ENCODE measurements at regions not wholly inside any gene's neighbourhood (a gene's known extent, or its start where the extent isn't known, plus 50 kb on each side); places are given as distances from the start of the nearest gene placed in this dataset.

DNA sequence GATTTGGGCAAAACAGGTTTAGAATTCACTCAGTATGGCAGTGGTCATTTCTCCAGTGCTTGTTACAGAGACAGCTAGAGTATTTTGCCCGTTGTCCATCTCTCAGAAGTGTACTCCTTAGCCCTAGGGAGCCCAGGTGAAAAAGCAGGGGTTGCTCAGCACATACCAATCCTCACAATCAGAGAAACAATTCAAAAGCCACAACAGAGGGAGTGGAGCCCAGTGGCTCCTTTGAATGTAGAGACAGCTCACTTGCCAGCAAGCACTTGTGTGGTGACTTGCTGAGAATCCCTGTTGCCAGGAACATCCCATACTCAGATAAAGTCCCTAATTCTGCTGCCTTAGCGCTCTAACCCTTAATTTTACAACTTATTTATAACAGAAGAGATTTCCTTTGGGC is 1488.3 kb downstream of the RPA4 start:
- DNase-seq (ENCODE audit: low spot score), result no peak

DNA sequence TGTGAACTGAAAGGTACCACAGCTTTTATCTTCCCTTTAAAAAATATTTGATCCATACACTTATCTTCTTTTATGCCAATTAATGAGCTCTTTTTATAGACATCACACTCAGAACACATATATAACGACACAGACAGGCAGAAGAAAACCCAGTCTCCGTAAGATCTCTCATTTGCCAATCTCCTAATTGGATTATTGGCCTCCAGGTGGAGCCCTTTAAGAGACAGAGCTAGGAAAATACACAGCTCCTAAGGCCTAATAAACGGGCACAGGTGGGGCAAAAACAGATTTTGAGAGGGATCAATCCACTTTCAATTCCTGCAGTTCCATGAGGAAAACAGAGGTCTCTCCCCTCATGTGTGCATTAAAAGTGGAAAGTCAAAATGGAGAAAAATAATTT is 1495.4 kb downstream of the RPA4 start:
- DNase-seq (ENCODE audit: low spot score), result no peak

GRCh38 chrX:98380106-98380505 is 1496.4 kb downstream of the RPA4 start:
- DNase-seq (ENCODE audit: low spot score), result no peak

DNA sequence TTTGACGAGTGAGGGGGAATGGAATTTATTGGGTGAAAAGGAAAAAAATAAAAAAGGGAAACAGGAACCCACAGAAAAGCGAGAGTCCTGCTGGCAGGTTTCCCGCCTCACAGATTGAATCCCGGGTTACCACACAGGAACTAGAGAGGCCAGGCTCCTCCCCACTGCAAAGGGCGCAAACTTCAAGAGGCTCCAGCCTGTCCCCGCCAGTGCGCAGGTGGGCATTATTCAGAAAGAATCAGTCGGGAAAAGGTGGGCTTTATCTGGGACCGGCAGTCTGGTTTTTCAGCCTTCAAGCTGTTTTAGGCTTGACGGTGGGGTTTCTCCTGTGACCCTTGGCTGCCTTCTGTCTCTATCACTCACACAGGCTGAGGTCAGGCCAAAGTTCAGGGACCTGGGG is 1496.8 kb downstream of the RPA4 start:
- no peak for DNase-seq (ENCODE audit: low spot score)

DNA sequence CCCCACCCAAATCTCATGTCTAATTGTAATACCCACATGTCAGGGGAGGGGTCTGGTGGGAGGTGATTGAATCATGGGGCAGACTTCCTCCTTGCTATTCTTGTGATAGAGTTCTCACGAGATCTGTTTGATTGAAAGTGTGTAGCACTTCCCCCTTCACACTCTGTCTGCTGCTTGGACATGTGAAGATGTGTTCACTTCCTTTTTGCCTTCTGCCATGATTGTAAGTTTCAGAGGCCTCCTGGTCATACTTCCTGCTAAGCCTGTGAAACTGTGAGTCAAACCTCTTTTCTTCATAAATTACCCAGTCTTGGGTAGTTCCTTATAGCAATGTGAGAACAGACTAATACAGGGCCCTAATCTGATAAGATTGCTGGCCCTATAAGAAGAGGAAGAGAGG is 1514.8 kb downstream of the RPA4 start:
- no peak for DNase-seq (ENCODE audit: low spot score)

GRCh38 chrX:98405376-98405775 is 1521.7 kb downstream of the RPA4 start:
- DNase-seq (ENCODE audit: low spot score), result no peak

DNA sequence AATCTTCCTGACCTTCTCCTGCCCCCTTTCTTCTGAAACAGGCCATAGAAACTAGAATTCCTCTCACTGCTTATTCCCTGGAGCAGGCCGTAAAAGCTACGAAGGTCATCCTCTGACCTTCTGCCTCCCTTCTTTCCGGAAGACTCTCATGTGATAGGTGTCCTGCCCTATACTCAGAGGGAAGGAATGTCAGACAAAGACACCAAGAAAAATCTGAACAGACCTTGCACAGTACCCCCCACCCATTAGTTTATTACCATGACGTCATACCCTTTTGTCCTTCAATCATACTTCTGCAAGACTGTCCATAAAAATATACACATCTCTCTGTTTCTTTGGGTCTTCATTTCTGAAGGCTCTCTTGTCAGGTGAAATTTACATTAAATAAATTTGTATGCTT is 1523.9 kb downstream of the RPA4 start:
- no peak for DNase-seq (ENCODE audit: low spot score)

DNA sequence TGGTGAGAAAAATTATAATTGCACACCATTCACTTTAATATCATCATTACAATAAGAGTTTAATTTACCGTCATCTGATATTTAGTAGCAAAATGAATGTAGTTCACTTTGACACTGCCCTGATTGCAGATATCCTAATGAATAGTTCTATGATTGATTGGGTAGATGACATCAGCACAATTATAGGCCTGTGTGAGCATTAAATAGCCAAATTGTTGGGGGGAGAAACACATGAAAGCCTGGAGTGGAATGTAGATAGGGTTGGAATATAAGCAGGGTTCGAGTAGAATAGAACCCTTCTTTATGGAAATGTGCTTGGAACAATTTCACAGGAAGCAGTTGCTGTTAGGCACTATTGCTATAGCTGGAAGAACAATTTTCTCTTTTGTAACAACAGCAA is 1526.2 kb downstream of the RPA4 start:
- DNase-seq (ENCODE audit: low spot score), result no peak

DNA sequence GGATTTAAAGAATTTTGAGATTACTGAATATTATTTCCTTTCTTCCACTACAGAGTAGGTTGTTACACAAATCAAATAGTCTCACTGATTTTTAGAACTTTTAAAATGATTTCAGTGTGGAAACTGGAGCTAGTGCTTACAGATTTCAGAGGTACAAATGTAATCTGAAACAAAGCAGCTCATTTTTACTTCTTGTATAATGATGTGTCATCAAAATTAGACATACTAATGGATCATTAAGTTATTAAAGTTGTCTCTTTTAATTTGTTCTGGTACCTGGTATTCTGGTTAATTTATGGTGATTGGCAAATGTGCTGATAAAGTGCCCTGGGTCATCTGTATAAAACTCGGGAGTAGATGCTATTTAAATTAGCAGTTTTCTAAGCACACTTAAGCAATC is 1528.3 kb downstream of the RPA4 start:
- DNase-seq (ENCODE audit: low spot score), result no peak

DNA sequence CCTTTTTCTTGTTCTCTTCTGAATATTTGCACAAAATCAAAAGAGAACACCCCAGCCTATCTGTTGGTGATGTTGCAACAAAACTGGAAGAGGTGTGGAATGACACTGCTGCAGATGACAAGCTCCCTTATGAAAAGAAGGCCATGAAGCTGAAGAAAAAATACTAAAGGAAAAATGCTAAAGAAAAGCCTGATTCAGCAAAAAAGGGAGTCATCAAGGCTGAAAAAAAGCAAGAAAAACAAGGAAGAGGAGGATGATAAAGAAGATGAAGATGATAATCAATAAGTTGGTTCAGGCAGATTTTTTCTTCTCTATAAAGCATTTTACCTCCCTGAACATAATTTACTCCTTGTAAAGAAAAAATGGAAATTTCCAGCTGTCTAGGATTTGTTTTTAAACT is 1538.8 kb downstream of the RPA4 start:
- no peak for DNase-seq (ENCODE audit: low spot score)

DNA sequence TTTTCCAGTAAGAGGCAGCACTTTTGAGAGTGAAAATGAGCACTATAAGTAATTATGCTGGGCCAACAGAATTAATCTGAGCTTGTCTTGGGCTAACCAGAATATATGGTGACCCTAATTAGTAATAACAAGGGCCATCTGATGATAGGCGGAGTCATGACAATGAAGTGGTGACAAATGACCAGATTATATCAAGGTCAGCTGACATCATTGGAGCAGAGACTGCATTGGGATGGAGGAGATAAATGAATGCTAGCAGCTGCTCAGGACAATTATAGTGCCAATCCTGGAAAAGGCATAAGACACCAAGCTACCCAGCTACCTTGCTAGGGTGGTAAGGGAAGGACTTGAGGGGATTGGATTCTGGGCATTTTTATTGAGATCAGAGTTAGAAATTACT is 1548.7 kb downstream of the RPA4 start:
- DNase-seq (ENCODE audit: low spot score), result no peak

GRCh38 chrX:98448524-98448923 is 1564.8 kb downstream of the RPA4 start:
- no peak for DNase-seq (ENCODE audit: low spot score)

DNA sequence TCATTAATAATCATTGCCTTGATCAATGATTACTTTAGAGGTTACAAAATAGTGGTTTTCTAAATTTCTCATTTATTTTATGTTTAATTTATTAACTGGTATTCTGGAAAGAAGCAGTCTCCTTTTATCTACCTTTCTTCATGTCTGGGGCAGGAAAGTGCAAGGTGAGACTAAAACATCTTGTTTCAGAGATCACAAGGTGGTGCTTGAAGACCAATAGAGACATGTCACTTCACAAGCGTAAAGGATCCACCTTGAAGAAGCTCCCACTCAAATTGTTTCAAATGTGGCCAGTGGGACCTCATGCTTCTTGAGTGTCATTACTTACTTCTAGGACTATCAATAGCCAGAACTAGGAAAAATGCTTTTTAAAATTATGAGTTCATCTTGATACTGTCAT is 1568.7 kb downstream of the RPA4 start:
- no peak for DNase-seq (ENCODE audit: low spot score)

DNA sequence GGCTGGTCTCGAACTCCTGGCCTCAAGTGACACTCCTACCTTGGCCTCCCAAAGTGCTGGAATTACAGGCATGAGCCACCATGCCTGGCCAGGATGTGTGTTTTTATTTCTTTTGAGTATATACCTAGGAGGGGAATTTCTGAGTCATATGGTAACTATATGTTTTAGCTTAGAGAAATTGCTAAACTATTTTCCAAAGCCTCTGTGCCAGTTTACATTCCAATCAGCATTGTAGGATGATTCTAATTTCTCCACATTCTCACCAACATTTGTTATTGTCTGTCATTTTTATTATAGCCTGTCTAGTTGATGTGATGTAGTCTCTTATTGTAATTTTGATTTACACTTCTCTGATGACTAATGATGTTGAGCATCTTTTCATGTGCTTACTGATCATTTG is 1576.0 kb downstream of the RPA4 start:
- DNase-seq (ENCODE audit: low spot score), result no peak

- no peak for DNase-seq (ENCODE audit: low spot score)
These were observed 1596.9 kb downstream of the RPA4 start for GRCh38 chrX:98480606-98481005.

- no peak for DNase-seq (ENCODE audit: low spot score)
These were observed 1597.9 kb downstream of the RPA4 start for GRCh38 chrX:98481636-98482035.

- DNase-seq (ENCODE audit: low spot score), result no peak
These were observed 1607.0 kb downstream of the RPA4 start for GRCh38 chrX:98490670-98491069.

GRCh38 chrX:98501426-98501825 is 1617.7 kb downstream of the RPA4 start:
- no peak for DNase-seq (ENCODE audit: low spot score)

DNA sequence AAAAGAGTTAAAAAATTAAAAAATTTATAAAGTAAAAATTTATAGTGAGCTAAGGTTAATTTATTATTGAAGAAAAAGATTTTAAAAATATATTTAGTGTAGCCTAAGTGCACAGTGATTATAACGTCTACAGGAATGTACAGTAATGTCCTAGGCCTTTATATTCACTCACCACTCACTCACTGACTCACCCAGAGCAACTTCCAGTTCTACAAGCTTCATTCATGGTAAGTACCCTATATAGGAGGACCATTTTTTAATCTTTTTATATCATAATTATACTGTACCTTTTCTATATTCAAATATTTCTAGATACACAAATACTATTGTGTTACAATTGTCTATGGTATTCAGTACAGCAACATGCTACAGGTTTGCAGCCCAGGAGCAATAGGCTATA is 1623.2 kb downstream of the RPA4 start:
- no peak for DNase-seq (ENCODE audit: low spot score)

DNA sequence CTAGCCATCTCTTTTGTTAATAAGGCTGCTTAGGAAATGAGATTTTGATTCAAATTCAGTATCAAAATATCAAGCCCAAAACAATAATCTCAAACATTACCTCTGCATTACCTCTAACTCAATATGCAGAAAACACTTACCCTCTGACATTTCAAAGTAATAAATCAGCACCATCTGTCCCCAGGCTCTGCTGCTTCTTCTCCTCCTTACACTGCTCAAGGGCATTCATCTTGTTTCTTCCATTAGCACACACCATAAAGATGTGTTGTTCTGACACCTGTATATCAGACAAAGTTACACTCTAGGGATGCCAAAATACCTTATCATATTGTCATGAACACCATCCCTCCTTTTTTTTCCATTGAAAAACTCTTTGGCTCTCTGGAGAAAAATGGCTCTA is 1630.3 kb downstream of the RPA4 start:
- DNase-seq (ENCODE audit: low spot score), result no peak

- DNase-seq (ENCODE audit: low spot score), result no peak
These were observed 1632.4 kb downstream of the RPA4 start for GRCh38 chrX:98516120-98516519.

DNA sequence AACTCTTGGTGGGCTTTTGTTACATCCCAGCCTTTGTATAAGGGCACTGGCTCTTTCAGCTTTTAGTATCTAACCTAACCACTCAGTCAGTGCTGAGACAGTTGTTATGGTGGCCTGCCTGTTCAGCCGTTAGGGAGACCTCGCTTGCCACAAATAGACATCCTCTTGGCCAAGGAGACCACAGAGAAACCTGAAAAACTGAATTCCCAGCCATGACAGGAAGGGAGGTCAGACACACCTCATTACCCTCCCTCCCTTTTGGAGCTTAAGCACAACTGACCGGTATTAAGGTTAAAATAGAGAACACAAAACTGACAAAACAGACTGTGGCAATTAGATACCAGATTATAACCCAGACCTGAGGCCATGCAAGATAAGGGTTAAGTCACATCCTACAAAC is 1639.3 kb downstream of the RPA4 start:
- no peak for DNase-seq (ENCODE audit: low spot score)

DNA sequence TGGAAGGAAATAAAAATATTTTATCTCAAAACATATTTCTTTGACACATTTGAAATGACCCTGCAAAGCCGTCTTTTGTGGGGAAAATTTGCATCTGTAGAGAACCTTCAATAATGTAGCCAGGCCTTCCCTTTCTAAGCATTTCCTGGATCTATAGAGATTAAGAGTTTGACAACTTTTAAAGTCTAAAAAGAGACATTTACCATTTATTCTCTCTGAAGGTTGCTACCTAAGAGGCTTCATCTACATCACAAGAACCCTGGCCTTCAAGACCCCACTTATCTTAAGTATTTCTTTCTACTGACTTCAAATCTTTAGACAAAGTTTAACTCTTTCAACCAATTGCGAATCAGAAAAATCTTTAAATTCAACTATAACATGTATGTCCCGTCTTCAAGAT is 1639.8 kb downstream of the RPA4 start:
- no peak for DNase-seq (ENCODE audit: low spot score)

DNA sequence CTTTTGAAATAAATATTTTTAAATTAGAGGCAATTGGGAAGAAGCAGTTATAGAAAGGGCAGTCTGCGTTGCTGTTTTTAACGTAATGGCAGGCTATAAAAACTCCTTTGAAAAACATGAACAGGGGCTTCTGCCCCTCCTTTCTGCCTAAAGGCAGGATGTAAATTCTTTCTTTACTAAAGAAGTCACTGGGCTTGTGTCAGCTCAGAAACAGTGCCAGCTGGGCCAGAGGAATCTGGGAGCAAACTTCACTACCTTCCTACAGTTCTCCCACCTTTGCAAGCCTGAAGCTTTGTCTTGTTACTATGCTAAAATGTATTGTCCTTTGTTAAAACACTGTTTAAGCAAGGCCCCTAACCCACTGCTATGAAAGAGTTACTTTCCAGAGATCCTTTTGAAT is 1664.8 kb downstream of the RPA4 start:
- no peak for DNase-seq (ENCODE audit: low spot score)

DNA sequence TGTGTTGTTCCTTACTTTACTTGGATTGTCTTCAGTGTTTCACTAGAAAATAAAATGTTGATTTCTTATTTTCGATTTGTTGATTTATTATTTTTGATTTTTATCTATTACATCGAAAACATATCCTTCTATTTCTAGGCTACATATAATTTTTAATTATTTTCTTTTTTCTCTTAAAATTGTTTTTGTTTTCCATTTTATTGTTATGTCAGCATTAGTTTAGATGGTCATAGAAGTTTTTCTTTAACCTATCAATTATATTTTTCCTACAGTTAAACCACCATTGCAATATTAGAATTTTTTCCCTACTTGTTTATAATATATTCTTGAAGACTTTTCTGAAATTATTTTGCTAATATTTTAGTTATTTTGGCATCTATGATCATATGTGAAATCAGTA is 1685.1 kb downstream of the RPA4 start:
- no peak for DNase-seq (ENCODE audit: low spot score)
